ENCODE measurements at regions not wholly inside any gene's neighbourhood (a gene's known extent, or its start where the extent isn't known, plus 50 kb on each side); places are given as distances from the start of the nearest gene placed in this dataset.
"Not testable (repeated sequence)": the region's sequence is repeated elsewhere in the genome, so short reads cannot be mapped to it uniquely, and the experiment has no call there.

DNA sequence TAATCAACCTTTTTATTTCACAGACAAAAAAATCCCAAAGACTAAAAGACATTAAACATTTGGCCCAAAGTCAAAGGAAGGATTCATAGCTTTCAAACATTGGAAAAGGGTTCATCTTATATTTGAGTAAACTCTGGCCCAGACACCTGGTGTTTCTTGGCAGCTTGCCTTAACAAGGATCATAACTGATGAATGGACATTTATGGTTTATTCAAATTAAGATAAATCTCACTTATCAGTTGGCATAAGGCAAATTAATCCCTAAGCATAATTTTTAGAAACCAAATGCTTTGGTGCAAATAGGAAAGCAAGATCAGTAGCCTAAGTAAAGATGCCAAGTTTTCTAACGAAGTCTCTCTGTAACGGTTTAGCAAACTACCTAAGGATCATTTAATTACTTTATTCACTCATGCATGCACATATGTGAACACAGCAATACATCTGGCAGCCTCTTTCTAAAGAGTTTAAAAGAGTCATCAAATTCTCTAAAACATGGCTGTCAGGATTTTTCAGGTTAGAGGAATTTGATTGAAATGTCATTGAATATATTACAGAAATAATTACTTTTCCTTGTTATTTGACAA, 323.4 kb upstream of the RBMS1 start:
- peak; percentile 78 for DNase-seq

DNA sequence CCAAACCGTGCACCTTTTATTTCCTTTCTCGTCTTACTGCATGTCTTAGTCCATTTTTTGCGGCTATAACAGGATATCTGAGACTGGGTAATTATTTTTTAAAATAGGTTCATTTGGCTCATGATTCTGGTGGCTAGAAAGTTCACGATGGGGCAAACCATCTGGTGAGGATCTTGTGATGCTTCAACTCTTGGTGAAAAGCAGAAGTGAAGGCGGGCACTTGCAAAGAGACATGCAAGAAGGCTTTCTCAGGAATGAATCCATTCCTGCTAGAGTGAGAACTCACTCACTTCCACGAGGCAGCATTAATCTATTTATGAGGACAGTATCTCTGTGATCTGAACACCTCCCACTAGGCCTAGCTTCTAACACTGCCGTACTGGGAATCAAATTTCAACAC, 327.1 kb upstream of the RBMS1 start:
- DNase-seq = no peak

DNA sequence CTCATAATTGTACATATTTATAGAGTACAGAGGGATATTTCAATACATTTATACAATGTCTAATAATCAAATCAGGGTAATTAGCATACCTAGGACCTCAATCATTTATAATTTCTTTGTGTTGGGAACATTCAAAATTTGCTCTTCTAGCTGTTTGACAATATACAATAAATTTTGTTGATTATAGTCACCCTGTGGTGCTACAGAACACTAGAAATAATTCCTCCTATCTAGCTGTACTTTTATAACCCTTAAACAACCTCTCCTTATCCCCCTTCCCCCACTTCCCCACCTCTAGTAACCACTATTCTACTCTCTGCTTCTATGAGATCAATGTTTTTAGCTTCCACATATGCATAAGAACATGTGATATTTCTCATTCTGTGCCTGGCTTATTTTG, 328.4 kb upstream of the RBMS1 start:
- no peak for DNase-seq

DNA sequence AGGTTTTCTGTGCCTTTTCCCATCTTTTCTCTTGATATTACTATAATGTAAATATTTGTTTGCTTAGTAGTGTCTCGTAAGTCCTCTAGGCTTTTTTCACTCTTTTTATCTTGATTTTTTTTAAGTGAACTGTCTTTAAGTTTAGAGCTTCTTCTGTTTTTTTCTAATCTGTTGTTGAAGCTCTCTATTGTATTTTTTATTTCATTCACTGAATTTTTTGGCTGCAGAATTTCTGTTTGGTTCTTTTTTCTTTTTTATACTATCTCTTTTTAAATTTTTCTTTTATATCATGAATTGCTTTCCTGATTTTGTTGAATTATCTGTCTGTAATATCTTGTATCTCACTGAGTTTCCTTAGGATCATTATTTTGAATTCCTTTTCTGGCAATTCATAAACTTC, 331.8 kb upstream of the RBMS1 start:
- no peak for DNase-seq

DNA sequence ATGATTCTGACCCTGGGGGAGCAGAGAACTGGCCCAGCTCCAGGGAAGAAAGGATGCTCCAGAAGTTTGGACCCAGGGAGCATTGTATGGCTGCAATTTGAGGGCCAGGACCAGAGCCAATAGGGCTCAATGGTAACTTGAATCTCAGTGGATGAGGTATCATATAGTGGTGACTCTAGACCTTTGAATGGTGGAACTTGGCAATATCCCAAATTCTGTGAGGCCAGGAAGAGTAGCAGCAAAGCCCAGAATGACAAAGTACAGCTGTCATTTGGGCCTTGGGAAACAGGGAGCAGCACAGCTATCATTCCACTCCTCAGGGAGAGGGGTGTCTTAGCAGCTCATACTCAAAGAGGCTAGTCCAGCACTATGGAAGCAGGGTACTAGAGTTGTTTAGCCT, 332.9 kb upstream of the RBMS1 start:
- DNase-seq = no peak

DNA sequence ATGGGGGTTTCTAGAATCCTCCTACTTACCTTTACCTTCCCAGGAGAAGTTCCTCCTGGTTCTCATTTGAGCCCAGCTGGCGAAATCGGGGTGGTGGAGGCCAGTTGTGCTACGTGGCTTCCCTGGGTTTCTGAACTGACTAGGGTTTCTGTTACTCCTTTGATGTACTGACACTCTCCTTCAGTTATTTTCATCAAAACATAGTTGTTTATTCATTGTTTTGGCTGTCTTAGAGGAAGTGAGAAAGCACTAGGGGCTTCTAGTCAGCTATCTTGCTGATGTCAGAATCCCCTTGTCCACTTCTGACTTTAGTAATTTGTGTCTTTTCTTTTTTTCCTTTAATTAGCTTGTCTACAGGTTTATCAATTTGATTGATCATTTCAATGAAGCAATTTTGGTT, 332.2 kb upstream of the TANK start:
- no peak for DNase-seq

DNA sequence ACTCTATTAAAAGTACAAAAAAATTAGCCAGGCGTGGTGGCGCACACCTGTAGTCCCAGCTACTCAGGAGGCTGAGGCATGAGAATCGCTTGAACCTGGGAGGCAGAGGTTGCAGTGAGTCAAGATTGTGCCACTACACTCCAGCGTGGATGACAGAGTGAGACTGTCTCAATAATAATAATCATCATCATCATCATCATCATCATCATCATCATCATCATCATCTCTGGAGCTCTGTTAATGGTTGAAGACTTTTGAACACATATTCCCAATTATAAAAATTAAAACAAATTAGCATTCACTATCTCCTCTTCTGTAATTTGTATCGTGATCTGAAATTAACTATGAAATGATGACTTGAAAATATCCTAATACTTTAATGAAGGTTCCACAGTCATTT, 327.8 kb upstream of the TANK start:
- not testable (repeated sequence) for DNase-seq

DNA sequence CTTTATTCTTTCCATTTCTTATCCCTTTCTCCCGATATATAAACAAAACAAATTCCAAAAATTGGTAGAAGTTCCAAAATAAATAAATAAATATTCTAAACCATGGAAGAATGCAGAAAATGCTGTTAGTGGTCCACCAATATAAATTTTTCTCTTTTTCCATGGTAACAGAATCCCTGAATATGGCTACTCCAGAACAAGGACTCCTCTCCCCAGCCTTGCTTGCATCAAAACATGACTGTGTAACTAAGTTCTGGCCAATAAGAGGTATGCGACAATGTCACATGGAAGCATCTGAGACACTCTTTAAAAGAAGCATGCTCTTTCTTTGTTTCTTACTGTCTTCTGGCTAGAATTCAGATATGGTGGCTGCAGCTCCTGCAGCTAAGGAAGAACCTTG, 325.1 kb upstream of the TANK start:
- DNase-seq = no peak

DNA sequence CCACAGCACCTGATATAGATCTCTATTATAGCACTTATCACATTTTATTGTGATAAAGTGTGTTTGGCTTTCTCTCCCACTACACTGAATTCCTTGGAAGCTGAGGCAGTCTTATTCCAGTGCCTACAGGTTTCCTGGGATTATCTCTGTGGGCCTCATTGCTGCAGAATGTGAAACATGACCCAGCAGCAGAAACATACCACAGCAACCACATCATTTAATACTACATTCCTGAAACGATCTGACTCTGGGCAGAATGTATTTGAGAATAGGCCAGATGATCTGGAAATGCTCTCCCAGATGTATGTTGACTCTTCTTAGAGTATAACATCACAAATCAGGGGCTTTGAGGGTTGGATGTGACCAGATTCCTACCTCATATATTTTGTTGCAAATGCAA, 323.5 kb upstream of the TANK start:
- DNase-seq = no peak

DNA sequence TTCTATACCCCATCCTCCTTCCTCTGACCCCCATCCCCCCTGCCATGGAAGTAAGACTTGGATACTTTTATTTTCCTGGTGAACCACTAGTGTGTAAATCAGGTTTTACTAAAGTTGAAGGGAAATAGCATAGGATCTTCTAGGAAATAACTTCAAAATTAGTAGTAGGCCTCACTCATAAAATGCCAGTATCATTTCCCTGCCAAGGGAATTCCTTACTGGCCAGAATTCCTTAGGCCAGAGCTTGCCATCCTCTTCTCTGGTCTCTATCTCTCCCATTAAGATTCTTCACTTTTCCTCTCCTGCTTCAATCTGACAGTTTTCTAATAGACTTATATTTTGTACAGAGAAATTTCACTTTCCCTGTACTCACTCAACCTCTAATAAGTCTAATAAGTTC, 322.8 kb upstream of the TANK start:
- DNase-seq = no peak

DNA sequence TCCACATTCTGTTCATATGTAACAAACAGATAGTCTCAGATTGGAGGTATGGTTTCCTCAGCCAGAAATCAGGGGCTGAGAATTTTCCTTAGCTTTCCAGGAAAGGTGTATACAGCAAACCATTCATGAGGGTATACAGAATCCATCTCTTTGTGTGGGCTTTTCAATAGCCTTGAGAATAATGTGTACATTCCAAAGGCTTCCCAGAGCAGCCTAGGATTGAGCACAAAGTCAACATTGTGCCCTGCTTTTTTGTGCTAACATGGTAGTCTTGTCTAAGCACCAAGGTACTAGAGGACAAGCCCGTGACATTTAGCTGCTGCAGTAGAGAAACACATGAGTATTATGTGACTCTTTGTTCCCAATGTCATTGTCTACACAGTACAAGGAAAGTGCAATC, 322.1 kb upstream of the TANK start:
- DNase-seq = peak; percentile 8

DNA sequence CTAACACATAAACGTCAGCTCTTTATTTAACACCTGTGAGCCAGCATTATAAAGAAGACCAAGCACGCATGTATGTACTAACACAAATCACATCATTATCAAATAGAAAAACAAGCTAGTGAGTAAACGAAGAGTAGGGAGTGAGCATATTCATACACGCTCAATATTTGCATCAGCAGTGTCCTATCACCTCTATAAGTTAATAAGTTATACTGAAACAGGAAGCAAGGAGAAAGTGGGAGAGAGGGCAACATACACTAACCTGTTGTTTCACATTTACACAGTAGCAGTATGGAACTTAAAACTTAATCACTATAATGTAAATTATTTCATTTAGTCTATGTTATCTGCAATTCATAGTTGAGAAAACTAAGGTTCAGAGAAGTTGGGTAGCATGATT, 321.5 kb upstream of the TANK start:
- no peak for DNase-seq

DNA sequence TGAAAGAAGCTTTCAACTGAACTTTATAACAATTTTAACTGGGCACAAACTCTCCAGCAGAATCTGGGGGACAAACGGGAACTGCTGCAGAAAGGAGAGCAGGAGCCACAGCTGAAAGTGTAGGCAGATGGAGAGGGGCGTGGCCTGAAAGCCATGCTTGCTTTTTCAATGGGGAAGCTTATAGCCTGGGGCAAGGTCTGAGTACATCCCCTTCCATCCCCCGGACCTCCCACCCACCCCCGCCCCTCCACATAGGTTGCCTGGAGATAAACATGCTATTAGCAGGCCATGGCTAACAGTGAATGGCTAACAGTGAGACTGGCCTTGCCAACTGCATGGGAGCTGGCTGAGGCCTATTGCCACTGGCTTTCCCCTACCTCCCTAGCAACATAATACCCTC, 317.9 kb upstream of the TANK start:
- DNase-seq = no peak

DNA sequence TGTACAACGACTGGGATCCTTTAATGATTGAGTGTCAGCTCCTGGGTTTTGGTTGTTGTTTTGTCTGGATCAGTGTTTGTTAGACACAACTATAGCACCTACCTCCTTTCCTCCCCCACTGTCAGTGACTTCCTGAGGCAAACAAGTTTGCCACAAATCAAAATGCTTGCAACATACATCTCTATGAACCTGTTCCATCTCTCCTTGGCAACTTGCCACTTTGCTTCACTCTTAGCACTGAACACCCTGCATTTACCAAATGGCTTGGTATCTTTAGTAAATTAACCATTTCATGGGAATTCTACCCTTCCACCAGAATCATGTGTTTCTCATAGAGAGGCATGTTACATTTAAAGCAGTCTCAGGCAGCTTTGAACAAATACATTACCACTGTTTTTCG, 301.1 kb upstream of the TANK start:
- DNase-seq = peak; percentile 26

DNA sequence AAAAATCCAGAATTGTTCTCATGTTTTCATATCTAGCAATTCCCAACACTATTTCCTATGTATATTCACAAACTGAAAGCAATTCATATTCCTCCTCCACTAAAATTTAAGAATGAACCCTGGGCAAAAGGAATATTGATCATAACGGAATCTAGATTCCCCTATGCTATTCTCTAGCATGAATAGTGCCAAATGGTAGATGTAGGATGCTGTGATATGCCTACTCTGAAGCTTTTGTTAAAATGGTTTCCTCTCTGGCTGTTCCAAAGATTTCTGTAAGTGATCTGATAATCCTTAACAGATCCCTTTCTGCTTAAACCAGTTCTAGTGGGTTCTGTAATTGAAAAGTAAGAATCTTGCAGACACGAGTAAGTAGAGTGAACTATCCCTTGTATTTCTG, 298.0 kb upstream of the TANK start:
- DNase-seq = no peak

DNA sequence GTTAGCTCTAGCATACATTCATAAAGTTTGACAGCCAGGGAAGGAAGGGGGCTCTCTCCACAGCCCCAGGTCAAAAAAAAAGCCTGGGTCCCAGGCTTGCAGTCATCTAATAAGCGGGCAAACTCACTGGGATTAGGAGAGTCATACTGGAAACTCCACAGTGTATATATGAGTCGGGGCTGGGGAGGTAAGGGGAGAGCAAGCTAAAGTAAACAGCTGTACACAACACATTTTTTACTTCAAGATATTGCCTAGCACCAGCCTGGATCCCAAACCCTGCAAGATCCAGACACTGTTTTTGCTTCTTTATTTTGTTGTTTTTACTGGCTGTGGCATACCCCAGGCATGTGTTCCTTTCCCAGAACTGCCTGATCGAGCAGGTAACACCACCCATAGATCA, 291.3 kb upstream of the TANK start:
- DNase-seq = no peak

DNA sequence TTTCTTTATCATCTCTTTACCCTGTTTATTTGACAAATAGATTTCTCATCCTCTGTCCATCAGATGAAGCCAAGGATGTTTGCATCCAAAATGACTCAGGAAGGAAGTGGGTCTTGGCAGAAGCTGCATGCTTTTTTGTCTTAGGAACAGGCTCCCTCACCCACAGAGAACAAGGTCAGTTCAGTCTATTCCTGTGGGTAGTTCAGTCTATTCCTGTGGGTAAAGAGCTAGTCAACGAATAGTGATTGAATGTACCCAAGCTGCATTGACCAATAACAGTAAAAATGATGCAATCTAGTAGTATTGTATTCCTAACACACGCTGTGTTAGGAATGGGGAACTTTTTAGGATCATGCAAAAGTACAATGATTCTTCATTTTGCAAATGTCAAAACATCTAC, 290.8 kb upstream of the TANK start:
- DNase-seq = no peak

DNA sequence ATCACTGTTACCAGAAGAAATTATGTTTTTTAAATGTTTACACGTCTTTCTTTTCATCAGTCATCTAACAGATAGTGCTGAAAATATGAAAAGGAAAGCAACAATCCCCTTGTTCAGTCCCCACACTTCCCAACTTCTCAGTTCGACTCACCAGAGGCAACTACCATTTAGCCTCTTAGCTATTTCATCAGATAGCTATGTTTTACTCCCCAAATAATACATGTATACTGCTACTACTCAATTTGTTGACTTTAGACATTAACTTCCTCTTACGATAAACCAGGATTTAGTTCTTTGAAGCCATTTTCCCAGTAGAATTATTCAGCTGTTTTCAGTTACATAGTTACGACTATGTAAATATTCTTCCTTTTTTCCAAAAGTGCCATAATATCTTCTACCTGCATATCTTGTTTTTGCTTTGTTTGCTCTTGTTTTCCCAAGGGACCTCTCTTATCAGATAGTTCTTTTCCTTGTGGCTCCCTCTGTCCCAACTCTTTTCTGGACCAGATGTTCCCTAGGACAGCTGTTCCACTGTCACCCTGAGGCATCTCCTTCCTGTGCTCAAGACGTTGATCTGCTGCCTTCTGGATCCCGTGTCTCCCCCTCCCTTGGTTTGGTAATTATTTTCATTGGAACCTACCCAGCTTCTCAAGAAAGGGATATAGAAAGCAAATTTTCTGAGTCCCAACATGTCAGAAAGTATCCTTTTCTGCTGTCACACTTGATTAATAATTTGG, 289.3 kb upstream of the TANK start:
- no peak for DNase-seq

DNA sequence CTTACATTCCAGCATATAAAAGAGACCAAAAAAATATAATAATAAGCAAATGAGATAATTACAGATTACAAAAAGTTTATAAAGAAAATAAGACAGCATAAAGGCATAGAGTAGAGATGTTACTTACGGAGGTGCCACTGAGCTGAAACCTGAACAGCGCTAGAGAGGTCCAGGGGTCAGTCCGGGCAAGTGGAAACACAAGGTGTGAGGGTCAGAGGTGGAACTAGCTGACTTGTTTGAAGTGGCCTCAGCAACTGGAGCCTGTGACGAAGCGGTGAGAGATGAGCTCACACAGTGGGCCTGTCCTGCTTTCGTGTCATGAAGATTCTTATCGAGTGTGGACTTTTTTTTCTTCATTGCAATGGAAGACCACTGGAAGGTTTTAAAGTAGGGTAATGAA, 288.3 kb upstream of the TANK start:
- DNase-seq = no peak

DNA sequence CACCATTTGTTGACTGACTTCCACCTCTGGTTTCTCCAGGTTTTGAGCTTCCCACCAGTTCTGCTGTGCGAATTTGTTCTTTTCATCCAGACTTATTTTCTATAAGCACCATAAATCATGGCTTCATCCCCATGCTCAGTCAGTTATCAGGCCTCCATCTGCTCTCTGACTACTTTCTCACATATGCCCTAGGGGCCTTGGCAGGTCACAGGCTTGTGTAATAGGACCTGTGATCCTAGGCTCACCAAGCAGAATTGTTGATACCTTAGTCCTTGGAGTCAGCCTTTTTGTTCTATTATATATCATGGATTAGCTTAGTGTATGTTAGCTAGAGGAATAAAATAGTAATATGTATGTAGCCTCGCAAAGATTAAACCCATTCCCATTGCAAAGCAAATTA, 284.2 kb upstream of the TANK start:
- no peak for DNase-seq

DNA sequence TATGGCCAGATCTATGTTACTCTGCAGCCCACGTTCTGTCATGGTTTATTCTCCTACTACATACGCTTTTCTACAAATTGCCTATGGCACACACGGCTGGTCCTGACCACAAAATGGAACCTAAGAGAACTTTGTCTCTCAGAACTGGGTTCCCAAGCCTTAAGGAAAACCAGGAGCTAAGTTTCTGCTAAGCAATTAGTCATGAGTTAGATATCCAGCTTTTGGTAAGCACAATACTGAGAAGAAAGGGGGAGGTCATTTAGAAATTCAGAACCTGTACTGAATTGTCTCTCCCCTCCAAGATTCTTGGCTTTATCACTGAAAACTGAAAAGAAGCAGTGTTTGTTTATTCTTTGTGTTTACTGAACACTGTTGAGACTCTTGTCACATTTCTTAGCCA, 283.5 kb upstream of the TANK start:
- no peak for DNase-seq

DNA sequence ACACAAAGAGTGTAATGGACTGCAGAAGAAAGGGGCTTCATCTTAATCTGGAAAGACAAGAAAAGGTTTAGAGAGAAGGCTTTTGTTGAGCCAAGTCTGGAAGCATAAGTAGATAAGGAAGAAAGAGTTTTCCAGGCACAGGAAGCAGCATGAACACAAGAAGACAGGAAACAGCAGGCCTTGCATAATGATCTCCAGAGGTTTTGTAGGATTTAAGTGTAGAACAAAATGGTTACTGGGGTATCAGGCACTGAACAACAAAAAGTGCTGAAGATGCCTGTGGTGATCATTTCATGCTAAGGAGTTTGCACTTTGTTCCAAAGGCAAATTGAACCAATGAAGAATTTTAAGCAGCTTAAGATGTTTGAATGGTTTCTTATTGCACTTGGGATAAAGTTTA, 281.6 kb upstream of the TANK start:
- no peak for DNase-seq

DNA sequence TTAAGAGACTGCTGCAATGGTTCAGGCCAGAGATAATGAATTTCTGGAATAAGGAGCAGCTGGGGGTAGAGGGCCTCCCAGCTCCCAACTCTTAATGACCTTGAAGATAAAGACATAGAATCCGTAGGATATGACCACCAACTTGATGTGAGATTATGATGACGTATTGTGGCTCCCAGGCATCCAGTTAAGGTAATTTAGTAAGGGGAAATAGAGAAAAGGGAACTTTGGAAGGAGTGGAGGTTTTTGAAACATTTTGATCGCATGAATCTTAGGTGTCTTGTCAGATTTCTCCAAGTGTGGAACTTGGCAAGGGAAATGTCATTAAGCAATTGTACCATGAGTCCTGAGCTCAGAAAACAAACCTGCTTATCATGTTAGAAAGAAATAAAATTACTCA, 277.3 kb upstream of the TANK start:
- no peak for DNase-seq

DNA sequence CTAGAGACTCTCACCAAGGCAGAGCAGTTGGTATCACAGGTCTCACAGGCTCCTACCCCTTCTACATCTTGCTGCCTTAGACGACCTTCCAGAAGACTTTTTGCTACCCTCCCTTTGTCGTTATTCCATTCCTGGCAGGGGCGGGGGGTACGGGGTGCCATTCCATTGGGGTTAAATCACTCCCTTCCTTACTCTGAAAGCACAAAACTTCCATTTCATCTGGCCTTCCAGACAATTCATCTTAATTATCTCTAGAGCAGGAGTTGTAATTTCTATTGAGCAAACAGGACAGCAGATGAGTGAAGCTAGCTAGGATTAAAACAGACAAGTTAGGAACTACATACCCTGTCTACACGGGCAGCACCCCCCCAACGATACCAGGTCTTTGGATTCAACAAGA, 276.2 kb upstream of the TANK start:
- no peak for DNase-seq

DNA sequence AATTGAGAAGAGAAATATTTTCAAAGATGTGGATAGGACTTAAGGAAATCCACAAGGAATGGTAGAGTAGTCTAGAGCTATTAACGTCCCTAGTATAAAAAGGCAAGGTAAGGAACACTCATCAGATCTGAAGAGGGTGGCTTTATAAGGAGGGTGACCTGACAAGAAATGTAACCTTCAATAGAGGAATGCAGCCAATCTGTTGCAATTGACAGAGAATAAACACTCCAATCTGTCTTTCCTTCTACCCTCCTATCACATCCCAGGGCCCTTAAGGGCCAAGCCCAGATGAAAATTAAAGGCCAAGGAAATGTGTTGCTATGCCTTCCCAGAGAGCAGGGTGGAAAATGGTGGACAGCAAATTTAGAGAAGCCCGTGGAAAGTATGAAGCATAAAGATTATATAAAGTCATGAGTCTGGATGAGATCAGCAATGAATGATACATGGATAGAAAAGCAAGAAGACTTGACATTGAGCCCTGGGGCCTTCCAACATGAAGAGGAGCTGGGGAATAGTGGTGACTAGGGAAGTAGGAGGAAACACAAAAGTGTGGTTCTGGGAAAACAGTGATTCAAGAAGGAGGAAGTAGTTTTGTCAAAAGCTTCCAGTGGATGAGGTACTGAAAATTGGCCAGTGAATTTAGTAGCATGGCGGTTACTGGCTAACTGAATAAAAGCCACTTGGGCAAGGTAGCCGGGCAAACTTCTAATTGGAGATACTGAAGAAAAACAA, 270.6 kb upstream of the TANK start:
- no peak for DNase-seq
